Ascending aorta (tissue), 2 donors: ENCODE measurements at regions not wholly inside any gene's neighbourhood (a gene's known extent, or its start where the extent isn't known, plus 50 kb on each side); places are given as distances from the start of the nearest gene placed in this dataset.

Source experiments
- DNase-seq, 2 donors: peaks; one replicate each; pipeline ENCODE4 v3.0.0-alpha.2; 2019; ENCODE audit warnings: low spot score in 2 of 2
- H3K27ac ChIP-seq, 2 donors: fragments of 200-600 bp; sonication (generic); one replicate each; pipeline ENCODE4 v1.5.1; 2016 to 2017; ENCODE audit warnings: mild to moderate bottlenecking in 1 of 2
- H3K27me3 ChIP-seq: fragments of 200-600 bp; sonication (generic); one replicate; pipeline ENCODE4 v1.5.1; 2017
- H3K36me3 ChIP-seq, 2 donors: fragments of 200-600 bp; sonication (generic); one replicate each; pipeline ENCODE4 v1.5.1; 2016
- H3K4me1 ChIP-seq, 2 donors: fragments of 200-600 bp; sonication (generic); one replicate each; pipeline ENCODE4 v1.5.1; 2016 to 2017; ENCODE audit warnings: mild to moderate bottlenecking in 1 of 2
- H3K4me3 ChIP-seq, 2 donors: fragments of 200-600 bp; sonication (generic); one replicate each; pipeline ENCODE4 v1.5.1; 2016 to 2017; ENCODE audit warnings: mild to moderate bottlenecking in 1 of 2
- H3K9me3 ChIP-seq, 2 donors: fragments of 200-600 bp; sonication (generic); one replicate each; pipeline ENCODE4 v1.5.1; 2016
- intact Hi-C: fragments of 100-400 bp; cut with DNase I; formaldehyde crosslinking; loops from one replicate; pipeline ENCODE4 v1.15.1; 2023
- TF ChIP-seq, protein P1 (sequence below), 3 experiments: fragments of 200-600 bp in 2 of 3; fragments of 450-650 bp in 1 of 3; sonication (generic) in 2 of 3; IDR thresholded peaks; one replicate each; pipeline ENCODE4 v1.5.1; 2016 to 2019; ENCODE audit warnings: antibody characterized with exemption in 3 of 3, mild to moderate bottlenecking in 1 of 3, moderate library complexity in 1 of 3

DNA sequence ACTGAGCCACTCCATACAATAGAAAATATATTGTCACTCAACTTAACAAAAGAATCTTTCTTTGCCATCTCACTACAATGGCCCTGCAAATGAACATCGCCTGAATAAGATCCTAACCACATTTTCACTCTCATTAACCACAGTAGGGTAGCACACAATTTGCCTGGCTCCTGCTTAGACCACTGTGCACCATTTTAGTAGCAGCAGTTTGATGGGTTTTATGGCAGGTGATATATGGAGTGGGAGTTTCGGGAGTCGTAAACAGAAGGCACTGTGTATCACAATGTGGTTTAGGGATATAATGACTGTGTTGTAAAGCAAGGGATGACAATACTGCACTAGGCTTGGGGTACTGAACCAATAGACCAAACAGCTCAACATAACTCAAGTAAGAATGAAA, 617.4 kb downstream of the BCL11A start:
- no peaks in the 10 kb centered on the region for H3K9me3 ChIP-seq
- H3K36me3 ChIP-seq: no peaks in the 10 kb centered on the region
- TF ChIP-seq, protein P1, sequence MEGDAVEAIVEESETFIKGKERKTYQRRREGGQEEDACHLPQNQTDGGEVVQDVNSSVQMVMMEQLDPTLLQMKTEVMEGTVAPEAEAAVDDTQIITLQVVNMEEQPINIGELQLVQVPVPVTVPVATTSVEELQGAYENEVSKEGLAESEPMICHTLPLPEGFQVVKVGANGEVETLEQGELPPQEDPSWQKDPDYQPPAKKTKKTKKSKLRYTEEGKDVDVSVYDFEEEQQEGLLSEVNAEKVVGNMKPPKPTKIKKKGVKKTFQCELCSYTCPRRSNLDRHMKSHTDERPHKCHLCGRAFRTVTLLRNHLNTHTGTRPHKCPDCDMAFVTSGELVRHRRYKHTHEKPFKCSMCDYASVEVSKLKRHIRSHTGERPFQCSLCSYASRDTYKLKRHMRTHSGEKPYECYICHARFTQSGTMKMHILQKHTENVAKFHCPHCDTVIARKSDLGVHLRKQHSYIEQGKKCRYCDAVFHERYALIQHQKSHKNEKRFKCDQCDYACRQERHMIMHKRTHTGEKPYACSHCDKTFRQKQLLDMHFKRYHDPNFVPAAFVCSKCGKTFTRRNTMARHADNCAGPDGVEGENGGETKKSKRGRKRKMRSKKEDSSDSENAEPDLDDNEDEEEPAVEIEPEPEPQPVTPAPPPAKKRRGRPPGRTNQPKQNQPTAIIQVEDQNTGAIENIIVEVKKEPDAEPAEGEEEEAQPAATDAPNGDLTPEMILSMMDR (IDR thresholded peaks at IDR 0.05): no peak
- H3K27me3 ChIP-seq: no peaks in the 10 kb centered on the region
- intact Hi-C loops: no loop called here
- H3K4me1 ChIP-seq: no peaks in the 10 kb centered on the region
- no peak overlapping the region for H3K4me3 ChIP-seq
- H3K27ac ChIP-seq: no peak overlapping the region
- DNase-seq: no peak

DNA sequence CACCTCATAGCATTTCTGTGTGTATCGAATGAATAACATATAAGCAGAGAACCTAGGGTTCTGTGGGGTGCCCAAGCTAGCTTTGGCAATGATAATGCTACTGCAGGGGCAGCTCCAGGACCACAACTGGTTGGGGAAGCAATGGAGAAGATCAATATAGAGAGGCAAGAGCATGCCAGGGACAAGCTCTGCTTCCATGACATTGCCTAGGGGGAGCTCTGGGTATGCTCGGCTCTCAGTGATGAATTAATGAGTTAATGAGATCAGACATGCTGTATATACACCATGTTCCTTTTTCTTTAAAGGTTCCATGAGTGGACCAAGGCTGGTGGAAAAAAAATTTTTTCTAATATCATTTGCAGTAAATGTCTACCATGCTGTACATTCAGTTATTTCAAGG, 618.4 kb downstream of the BCL11A start:
- Histone ChIP-seq H3K27me3 (no peaks in the 10 kb centered on the region), H3K4me1 (no peaks in the 10 kb centered on the region), H3K27ac (no peak overlapping the region), H3K4me3 (no peak overlapping the region), H3K36me3 (no peaks in the 10 kb centered on the region), H3K9me3 (no peaks in the 10 kb centered on the region)
- TF ChIP-seq, protein P1 (IDR thresholded peaks at IDR 0.05): no peak
- intact Hi-C loops: no loop called here
- no peak for DNase-seq

DNA sequence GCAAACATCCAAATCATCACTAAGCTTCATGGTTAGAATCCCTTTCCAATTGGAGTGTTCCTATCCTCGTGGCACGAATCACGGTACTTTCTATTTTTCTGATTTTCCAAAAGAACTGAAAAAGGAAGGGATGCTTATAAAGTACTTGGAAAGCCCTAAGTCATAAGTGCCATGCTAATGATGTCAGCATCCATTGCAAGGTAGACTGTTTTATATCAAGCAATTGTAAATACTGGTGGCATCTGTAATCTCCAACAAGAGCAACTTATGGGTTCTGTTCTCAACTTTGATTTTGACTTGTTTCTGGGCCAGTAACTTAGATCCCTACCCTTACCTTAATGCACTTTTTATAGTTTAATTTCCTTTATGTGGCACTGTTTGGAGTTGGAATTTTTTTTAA, 619.5 kb downstream of the BCL11A start:
- no peak overlapping the region for H3K4me3 ChIP-seq
- H3K36me3 ChIP-seq: no peaks in the 10 kb centered on the region
- no peaks in the 10 kb centered on the region for H3K4me1 ChIP-seq
- no peak for DNase-seq
- TF ChIP-seq, protein P1 (IDR thresholded peaks at IDR 0.05): no peak
- H3K9me3 ChIP-seq: no peaks in the 10 kb centered on the region
- intact Hi-C loops: no loop called here
- H3K27ac ChIP-seq: no peak overlapping the region
- no peaks in the 10 kb centered on the region for H3K27me3 ChIP-seq

DNA sequence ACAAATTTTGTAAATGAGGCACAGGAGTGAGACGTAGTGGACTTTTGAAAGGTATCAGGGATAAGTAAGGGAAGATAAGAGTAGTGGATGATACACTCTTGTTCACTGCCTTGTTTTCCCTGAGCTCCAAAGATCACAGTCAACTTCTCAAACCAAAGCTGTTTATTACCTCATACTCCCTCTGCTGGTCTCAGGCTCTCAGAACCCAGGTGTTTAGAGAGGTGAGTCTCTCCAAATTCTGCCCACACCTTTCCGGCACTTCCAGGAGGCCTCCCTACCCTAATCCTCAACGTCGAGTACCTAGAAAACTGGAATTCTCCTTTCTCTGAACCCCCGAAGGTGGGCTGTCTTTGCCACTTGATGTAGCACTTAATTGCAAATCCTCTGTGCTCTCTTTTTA, 621.1 kb downstream of the BCL11A start:
- H3K4me1 ChIP-seq: no peaks in the 10 kb centered on the region
- intact Hi-C loops: no loop called here

DNA sequence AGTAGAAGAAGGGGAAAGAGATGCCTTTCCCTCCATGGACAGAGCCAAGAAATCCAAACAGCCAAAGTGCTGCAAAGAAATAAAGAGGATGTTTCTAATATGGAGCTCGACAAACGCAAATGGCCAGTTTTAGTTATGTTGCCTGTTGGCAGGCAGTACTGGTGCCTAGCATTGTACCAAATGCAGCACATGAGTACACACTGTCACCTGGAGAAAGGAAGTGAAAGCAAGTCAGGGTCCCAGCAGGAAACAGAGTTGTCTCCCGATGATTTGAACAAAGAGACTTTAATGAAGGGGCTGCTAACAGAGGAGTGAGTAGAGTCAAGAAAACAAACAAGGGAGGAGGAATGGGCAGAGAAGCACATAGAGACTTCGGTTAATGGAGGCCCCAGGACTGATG, 623.0 kb downstream of the BCL11A start:
- DNase-seq: no peak
- TF ChIP-seq, protein P1 (IDR thresholded peaks at IDR 0.05): no peak
- Histone ChIP-seq H3K9me3 (no peaks in the 10 kb centered on the region), H3K27ac (no peak overlapping the region), H3K36me3 (no peaks in the 10 kb centered on the region), H3K4me3 (no peak overlapping the region), H3K4me1 (no peaks in the 10 kb centered on the region), H3K27me3 (no peaks in the 10 kb centered on the region)
- intact Hi-C loops: no loop called here

More for the DNA sequence above, 621.1 kb downstream of the BCL11A start:
- Histone ChIP-seq H3K36me3 (no peaks in the 10 kb centered on the region), H3K4me3 (no peak overlapping the region), H3K9me3 (no peaks in the 10 kb centered on the region), H3K27me3 (no peaks in the 10 kb centered on the region), H3K27ac (no peak overlapping the region)
- DNase-seq: no peak
- TF ChIP-seq, protein P1 (IDR thresholded peaks at IDR 0.05): no peak

DNA sequence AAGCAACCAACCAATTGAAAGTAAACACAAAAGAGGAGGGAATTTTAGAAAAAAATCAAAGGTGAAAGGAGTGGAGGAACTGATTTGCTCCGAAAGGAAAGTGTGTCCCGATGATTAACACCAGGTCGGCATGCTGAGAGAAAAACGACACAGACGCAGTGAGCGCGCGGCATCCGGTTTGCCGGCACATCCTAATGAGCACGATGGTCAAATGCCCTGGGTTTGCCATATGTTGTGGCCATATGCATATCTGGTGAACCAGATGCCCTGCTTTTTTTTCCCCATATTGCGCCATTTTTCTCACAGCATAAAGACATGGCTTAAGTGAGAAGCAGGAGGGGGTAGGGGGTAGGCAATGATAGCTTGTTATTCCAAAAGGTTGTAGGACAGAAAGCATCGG, 626.7 kb downstream of the BCL11A start:
- Histone ChIP-seq H3K36me3 (no peaks in the 10 kb centered on the region), H3K4me1 (no peaks in the 10 kb centered on the region), H3K4me3 (no peak overlapping the region), H3K9me3 (no peaks in the 10 kb centered on the region), H3K27me3 (no peaks in the 10 kb centered on the region), H3K27ac (no peak overlapping the region)
- intact Hi-C loops: no loop called here
- TF ChIP-seq, protein P1 (IDR thresholded peaks at IDR 0.05): no peak
- no peak for DNase-seq
